K562 (cell line): ENCODE measurements at regions not wholly inside any gene's neighbourhood (a gene's known extent, or its start where the extent isn't known, plus 50 kb on each side); places are given as distances from the start of the nearest gene placed in this dataset.

Experiments
- ATAC-seq: fragments of 200-7000 bp; cut with Tn5 transposase; 3 replicates; pipeline ENCODE4 v1.9.1; 2020; ENCODE audit warnings: moderate library complexity
- BruUV-seq: library from RNA; stranded (reverse); fragments of 400-500 nt; replicated peaks from 2 replicates; lab custom pipeline; 2021; lab: Mats Ljungman, UMichigan
- CTCF ChIA-PET: fragments of 300-600 bp; formaldehyde crosslinking; extraction: SDS; loops from one replicate; lab custom pipeline; 2021; ENCODE audit warnings: low intra/inter-chr PET ratio; lab: Yijun Ruan, JAX
- POLR2A ChIA-PET: fragments of 300-600, 350-650 bp; sonication (Branson Sonifier 250); formaldehyde crosslinking; extraction: SDS; loops from one replicate; lab custom pipeline; 2021; ENCODE audit warnings: antibody characterized with exemption, inconsistent platforms; lab: Yijun Ruan, JAX
- DNase-seq, 4 experiments: peaks; one replicate each; pipeline versions ENCODE4 v3.0.0 to v3.0.0-alpha.2; 2011 to 2018; ENCODE audit warnings: low spot score in 3 of 4, mixed read lengths in 3 of 4; ENCODE audit errors: extremely low read depth in 1 of 4
- FAIRE-seq: peaks from 2 replicates; lab custom pipeline; 2011; peaks lifted over from hg19 to GRCh38; lab: Jason Lieb, UNC
- H2AFZ ChIP-seq: 2 replicates; pipeline ENCODE4 v1.6.0; 2011; ENCODE audit warnings: low read depth, low read length, control low read depth, inconsistent platforms
- H3K27ac ChIP-seq: fragments of 200-600 bp; 3 replicates; pipeline ENCODE4 v1.8.0; 2011; ENCODE audit warnings: low read depth, mild to moderate bottlenecking, control low read depth, inconsistent platforms, low read length, moderate library complexity, mixed read lengths; ENCODE audit errors: extremely low read depth
- H3K27me3 ChIP-seq, 2 experiments: fragments of 300-600 bp in 1 of 2; 2 replicates in 1 of 2; 3 replicates in 1 of 2; pipeline versions ENCODE4 v1.6.0 to v1.8.0; 2011; ENCODE audit warnings: inconsistent platforms in 2 of 2, low read length in 2 of 2, mild to moderate bottlenecking in 1 of 2, mixed read lengths in 1 of 2, moderate library complexity in 1 of 2; ENCODE audit not compliant: control insufficient read depth in 2 of 2, insufficient read depth in 2 of 2
- H3K36me3 ChIP-seq: fragments of 300-600 bp; 3 replicates; pipeline ENCODE4 v1.8.0; 2011; ENCODE audit warnings: mild to moderate bottlenecking, low read length, inconsistent platforms; ENCODE audit not compliant: control insufficient read depth, insufficient read depth
- H3K4me1 ChIP-seq, 2 experiments: fragments of 200-600 bp in 1 of 2; replicated peaks in 1 of 2; 2 replicates in 1 of 2; 3 replicates in 1 of 2; pipeline versions ENCODE4 v1.5.1 to v1.8.0; 2011; ENCODE audit warnings: inconsistent platforms in 2 of 2, low read length in 2 of 2, mild to moderate bottlenecking in 1 of 2, mixed read lengths in 1 of 2, moderate library complexity in 1 of 2; ENCODE audit not compliant: control insufficient read depth in 2 of 2, insufficient read depth in 2 of 2
- H3K4me2 ChIP-seq: 2 replicates; pipeline ENCODE4 v1.6.1; 2011; ENCODE audit warnings: low read length, control low read depth, inconsistent platforms, mixed read lengths; ENCODE audit not compliant: insufficient read depth
- H3K4me3 ChIP-seq: fragments of 200-600 bp; sonication (generic), shearing (Covaris generic); 2 replicates; pipeline ENCODE4 v1.5.1; 2016; ENCODE audit warnings: control low read depth, inconsistent platforms
- H3K79me2 ChIP-seq: fragments of 200-600 bp; 3 replicates; pipeline ENCODE4 v1.8.0; 2011; ENCODE audit warnings: low read length, inconsistent platforms; ENCODE audit not compliant: control insufficient read depth, insufficient read depth
- H3K9ac ChIP-seq, 2 experiments: 2 replicates each; pipeline versions ENCODE4 v1.6.0 to v1.6.1; 2011; ENCODE audit warnings: low read depth in 2 of 2, low read length in 2 of 2, control low read depth in 1 of 2, inconsistent platforms in 1 of 2, mild to moderate bottlenecking in 1 of 2, mixed read lengths in 1 of 2; ENCODE audit not compliant: insufficient read depth in 1 of 2
- H3K9me1 ChIP-seq: one replicate; pipeline ENCODE4 v1.6.0; 2011; ENCODE audit warnings: inconsistent platforms, mild to moderate bottlenecking, low read length, moderate library complexity; ENCODE audit not compliant: control insufficient read depth, insufficient read depth
- H3K9me3 ChIP-seq: replicated peaks from 2 replicates; pipeline ENCODE4 v1.5.1; 2011; ENCODE audit warnings: low read depth, low read length, inconsistent platforms; ENCODE audit not compliant: control insufficient read depth, insufficient read depth
- H4K20me1 ChIP-seq: replicated peaks from 2 replicates; pipeline ENCODE4 v1.6.1; 2011; ENCODE audit warnings: low read length, inconsistent platforms, mixed read lengths; ENCODE audit not compliant: control insufficient read depth, insufficient read depth
- C11orf30 ChIP-seq: fragments of 450-650 bp; IDR thresholded peaks from 2 replicates; pipeline ENCODE4 v1.6.1; 2016; ENCODE audit warnings: low read depth, mild to moderate bottlenecking
- REST ChIP-seq, 2 experiments: fragments of 450-650 bp; formaldehyde crosslinking in 1 of 2; IDR thresholded peaks; 2 replicates each; pipeline versions ENCODE4 v1.4.0 to v1.6.1; 2014 to 2020; ENCODE audit warnings: mild to moderate bottlenecking in 2 of 2, borderline replicate concordance in 1 of 2, low read depth in 1 of 2
- SETDB1 ChIP-seq: IDR thresholded peaks from one replicate; pipeline ENCODE4 v1.6.1; 2012; ENCODE audit warnings: low read length, control low read depth, inconsistent platforms
- TRIM24 ChIP-seq, 2 experiments: fragments of 450-650 bp; IDR thresholded peaks; 2 replicates each; pipeline ENCODE4 v1.6.1; 2016
- ZSCAN29 ChIP-seq: fragments of 450-650 bp; IDR thresholded peaks from 2 replicates; pipeline ENCODE4 v1.6.1; 2017
- WGBS: fragments of 100-300 bp; shearing (Covaris generic); methylation state at CpG from one replicate; pipeline ENCODE4 v1.1.6; 2016; ENCODE audit warnings: low coverage, mixed read lengths; ENCODE audit not compliant: insufficient coverage; ENCODE audit errors: missing lambda C conversion rate; 5-methylcytosine and 5-hydroxymethylcytosine counted together
- in situ Hi-C: fragments of 300-500 bp; cut with MboI; formaldehyde crosslinking; loops from 4 replicates; pipeline ENCODE4 v1.15.0; 2018; ENCODE audit warnings: inconsistent platforms, mixed read lengths
- intact Hi-C: fragments of 100-400 bp; cut with micrococcal nuclease; formaldehyde crosslinking; loops from 2 replicates; pipeline ENCODE4 v1.14.2; 2022

GRCh38 chr13:73335210-73335609 is 276.4 kb downstream of the KLF5 start:
- FAIRE-seq (no peak), ATAC-seq (no peak), DNase-seq (no peak)
- Histone ChIP-seq H3K27ac (no peak overlapping the region), H3K79me2 (no peaks in the 10 kb centered on the region), H4K20me1 (no peaks in the 10 kb centered on the region), H3K9ac (no peak overlapping the region), H3K36me3 (no peaks in the 10 kb centered on the region), H3K4me1 (no peaks in the 10 kb centered on the region), H3K9me1 (no peaks in the 10 kb centered on the region), H2AFZ (no peak overlapping the region), H3K4me2 (no peak overlapping the region), H3K27me3 (no peaks in the 10 kb centered on the region), H3K4me3 (no peak overlapping the region), H3K9me3 (no peaks in the 10 kb centered on the region)
- no TSS peak for BruUV-seq
- TF ChIP-seq SETDB1 = no peak
- no peak for TF ChIP-seq TRIM24 (IDR thresholded peaks at IDR 0.05)
- no peak for TF ChIP-seq ZSCAN29
- no peak for TF ChIP-seq C11orf30
- TF ChIP-seq REST (IDR thresholded peaks at IDR 0.05; ENCODE audit: borderline replicate concordance) = no peak
- no peak for TF ChIP-seq REST (CRISPR knock-in tag; IDR thresholded peaks at IDR 0.05; ENCODE audit: low read depth)
- ChIA-PET POLR2A (no interaction called here), CTCF (no interaction called here)
- in situ Hi-C loops = no loop called here
- intact Hi-C loops = no loop called here
- 9% methylated on average over 5 of the region's 5 CpGs for WGBS
